Testis (tissue), 2 donors: ENCODE measurements at regions not wholly inside any gene's neighbourhood (a gene's known extent, or its start where the extent isn't known, plus 50 kb on each side); places are given as distances from the start of the nearest gene placed in this dataset.
"Not testable (repeated sequence)": the region's sequence is repeated elsewhere in the genome, so short reads cannot be mapped to it uniquely, and the experiment has no call there.

Experiments
- DNase-seq: peaks from one replicate; pipeline ENCODE4 v3.0.0-alpha.2; 2019
- H3K27ac ChIP-seq, 2 donors: fragments of 200-600 bp; sonication (generic); one replicate each; pipeline ENCODE4 v1.5.1; 2019
- H3K27me3 ChIP-seq: fragments of 200-600 bp; sonication (generic); one replicate; pipeline ENCODE4 v1.5.1; 2019
- H3K36me3 ChIP-seq: fragments of 200-600 bp; sonication (generic); one replicate; pipeline ENCODE4 v1.5.1; 2017; ENCODE audit warnings: low read depth; ENCODE audit errors: missing control alignments
- H3K4me1 ChIP-seq: fragments of 200-600 bp; sonication (generic); one replicate; pipeline ENCODE4 v1.5.1; 2019
- H3K4me3 ChIP-seq, 2 donors: fragments of 200-600 bp; sonication (generic); one replicate each; pipeline ENCODE4 v1.5.1; 2017 to 2019
- H3K9me3 ChIP-seq: fragments of 200-600 bp; sonication (generic); one replicate; pipeline ENCODE4 v1.5.1; 2017
- CTCF ChIP-seq, 3 experiments: fragments of 450-650 bp in 2 of 3; fragments of 200-600 bp in 1 of 3; sonication (generic) in 1 of 3; IDR thresholded peaks; one replicate each; pipeline ENCODE4 v1.5.1; 2016 to 2019; ENCODE audit warnings: antibody characterized with exemption in 3 of 3, mild to moderate bottlenecking in 2 of 3, moderate library complexity in 1 of 3
- POLR2A ChIP-seq: fragments of 450-650 bp; IDR thresholded peaks from one replicate; pipeline ENCODE4 v1.6.1; 2017; ENCODE audit warnings: antibody characterized with exemption, mild to moderate bottlenecking, moderate library complexity
- WGBS, 2 donors: methylation state at CpG; one replicate each; pipeline ENCODE4 v1.1.5; 2018; 5-methylcytosine and 5-hydroxymethylcytosine counted together
- intact Hi-C: fragments of 100-400 bp; cut with DNase I; formaldehyde crosslinking; loops from one replicate; pipeline ENCODE4 v1.15.1; 2023; ENCODE audit warnings: low total_unique reads

DNA sequence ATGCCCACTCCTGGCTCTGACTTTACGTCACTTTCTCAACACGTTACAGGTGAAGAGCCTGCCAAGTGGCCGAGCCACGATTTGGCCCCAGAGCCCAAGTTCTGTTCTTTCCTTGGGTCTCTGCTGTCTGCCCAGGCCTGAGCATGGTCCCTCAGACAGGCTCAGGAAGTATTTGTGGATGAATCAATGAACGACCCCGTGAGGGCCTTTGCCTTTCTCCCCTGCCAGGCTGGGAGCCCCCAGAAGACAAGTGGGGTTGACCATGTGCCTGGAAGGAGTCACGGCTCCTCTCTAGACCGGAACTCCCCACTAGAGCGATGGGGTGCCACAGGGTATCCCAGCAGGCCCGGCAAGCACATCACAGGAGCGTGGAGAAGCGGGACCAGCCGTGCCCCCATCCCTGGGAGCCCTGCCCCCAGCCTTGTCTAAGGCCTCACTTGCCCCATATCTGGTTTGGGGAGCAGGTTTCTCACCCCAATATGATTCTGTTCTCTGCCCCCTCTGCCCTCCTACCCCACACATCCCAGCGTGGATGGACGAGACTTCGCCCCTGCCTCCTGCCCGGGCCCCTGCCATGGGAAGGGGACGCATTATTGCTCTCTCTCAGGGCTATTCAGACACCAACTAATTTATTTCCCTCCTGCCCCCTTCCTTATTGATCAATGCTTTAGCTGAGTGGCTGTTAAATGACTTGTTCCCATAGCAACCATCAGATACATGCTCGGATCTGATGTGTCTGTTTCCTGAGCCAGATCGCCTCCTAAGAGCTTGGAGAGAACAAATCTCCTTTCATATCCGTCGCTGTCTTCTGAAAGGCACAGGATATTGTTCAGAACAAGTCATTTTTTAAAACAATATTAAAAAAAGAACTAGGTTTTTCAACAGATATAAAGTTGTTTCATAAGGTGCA, 69.0 kb downstream of the DIO3 start:
- Histone ChIP-seq H3K36me3 (no peaks in the 10 kb centered on the region), H3K9me3 (no peaks in the 10 kb centered on the region), H3K4me1 (peaks cover 19% of the 10 kb centered on the region), H3K4me3 (no peak overlapping the region), H3K27me3 (no peaks in the 10 kb centered on the region), H3K27ac (no peak overlapping the region)
- intact Hi-C loops: no loop called here
- whole genome bisulfite sequencing, 2 donors: 87 to 92% methylated on average over 19 to 22 of the region's 22 CpGs
- no peak for DNase-seq
- TF ChIP-seq POLR2A: no peak
- TF ChIP-seq CTCF (IDR thresholded peaks at IDR 0.05): no peak

DNA sequence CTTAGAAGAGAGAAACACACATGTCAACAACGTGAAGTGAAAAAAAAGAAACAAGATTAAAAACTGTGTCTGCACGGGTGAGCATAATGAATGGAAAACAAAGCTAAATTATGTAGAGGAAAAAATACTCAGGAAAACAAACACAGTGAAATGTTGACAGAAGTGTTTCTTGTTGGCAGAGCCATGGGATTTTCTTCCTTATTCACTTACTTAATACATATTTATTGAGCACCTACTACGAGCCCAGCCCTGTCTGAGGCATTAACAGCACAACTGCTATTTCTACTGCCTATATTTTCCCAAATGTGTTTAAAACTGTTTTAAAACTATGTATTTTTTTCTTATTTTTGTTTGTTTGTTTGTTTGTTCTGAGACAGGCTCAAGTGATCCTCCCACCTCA, 69.9 kb downstream of the DIO3 start:
- H3K4me1 ChIP-seq: peaks cover 19% of the 10 kb centered on the region
- no peaks in the 10 kb centered on the region for H3K9me3 ChIP-seq
- WGBS, 2 donors: 88 to 90% methylated on average over 3 of the region's 3 CpGs
- H3K4me3 ChIP-seq: no peak overlapping the region
- no peaks in the 10 kb centered on the region for H3K27me3 ChIP-seq
- no peaks in the 10 kb centered on the region for H3K36me3 ChIP-seq
- DNase-seq: no peak
- TF ChIP-seq CTCF (IDR thresholded peaks at IDR 0.05): no peak
- no peak for TF ChIP-seq POLR2A
- no peak overlapping the region for H3K27ac ChIP-seq
- intact Hi-C loops: no loop called here

GRCh38 chr14:101631970-101632369, 70.7 kb downstream of the DIO3 start:
- H3K36me3 ChIP-seq, H3K9me3 ChIP-seq, DNase-seq, H3K27me3 ChIP-seq, H3K27ac ChIP-seq, intact Hi-C loops, H3K4me3 ChIP-seq: not testable (repeated sequence)
- H3K4me1 ChIP-seq: peaks cover 19% of the 10 kb centered on the region
- WGBS, 2 donors: 85 to 88% methylated on average over 13 of the region's 13 CpGs

- Histone ChIP-seq H3K27ac (no peak overlapping the region), H3K4me3 (no peak overlapping the region), H3K9me3 (no peaks in the 10 kb centered on the region), H3K27me3 (no peaks in the 10 kb centered on the region), H3K4me1 (peaks cover 19% of the 10 kb centered on the region), H3K36me3 (no peaks in the 10 kb centered on the region)
- WGBS, 2 donors: 94% methylated on average over 8 of the region's 8 CpGs
- TF ChIP-seq CTCF (IDR thresholded peaks at IDR 0.05) (no peak), POLR2A (no peak)
- intact Hi-C loops: no loop called here
- no peak for DNase-seq
Measured at GRCh38 chr14:101632520-101632919, 71.2 kb downstream of the DIO3 start.

DNA sequence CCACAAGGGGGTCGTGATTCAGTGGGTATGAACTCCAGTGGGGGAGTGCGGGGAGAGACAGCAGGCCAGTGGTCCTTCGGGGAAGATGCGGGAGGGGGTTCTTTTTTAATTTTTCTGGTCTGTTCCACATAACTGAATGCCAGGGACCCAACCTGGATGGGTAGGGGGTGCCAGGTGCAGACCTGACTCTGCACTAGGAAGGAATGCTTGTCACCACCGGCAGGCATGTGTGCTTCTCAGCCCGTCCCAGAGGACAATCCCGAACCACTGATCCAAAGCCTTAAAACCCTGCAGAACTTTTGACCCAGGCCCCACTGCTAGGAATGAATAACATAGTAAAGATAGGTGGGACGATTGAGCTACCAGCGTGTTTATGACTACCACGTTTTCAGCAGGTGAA, 72.0 kb downstream of the DIO3 start:
- intact Hi-C loops: no loop called here

More for the DNA sequence above, 72.0 kb downstream of the DIO3 start:
- Histone ChIP-seq H3K4me1 (peaks cover 13% of the 10 kb centered on the region), H3K27ac (no peak overlapping the region), H3K9me3 (no peaks in the 10 kb centered on the region), H3K4me3 (no peak overlapping the region), H3K36me3 (no peaks in the 10 kb centered on the region), H3K27me3 (no peaks in the 10 kb centered on the region)
- no peak for DNase-seq
- TF ChIP-seq CTCF (IDR thresholded peaks at IDR 0.05) (no peak), POLR2A (no peak)
- WGBS, 2 donors: 90 to 95% methylated on average over 10 of the region's 10 CpGs
